HG03097 (cell line): ENCODE measurements at regions not wholly inside any gene's neighbourhood (a gene's known extent, or its start where the extent isn't known, plus 50 kb on each side); places are given as distances from the start of the nearest gene placed in this dataset.
"Not testable (repeated sequence)": the region's sequence is repeated elsewhere in the genome, so short reads cannot be mapped to it uniquely, and the experiment has no call there.

Experiments used
- ATAC-seq: cut with Tn5 transposase; IDR thresholded peaks from one replicate; pipeline ENCODE4 v1.9.1; 2021; ENCODE audit not compliant: unreplicated experiment, low FRiP score

DNA sequence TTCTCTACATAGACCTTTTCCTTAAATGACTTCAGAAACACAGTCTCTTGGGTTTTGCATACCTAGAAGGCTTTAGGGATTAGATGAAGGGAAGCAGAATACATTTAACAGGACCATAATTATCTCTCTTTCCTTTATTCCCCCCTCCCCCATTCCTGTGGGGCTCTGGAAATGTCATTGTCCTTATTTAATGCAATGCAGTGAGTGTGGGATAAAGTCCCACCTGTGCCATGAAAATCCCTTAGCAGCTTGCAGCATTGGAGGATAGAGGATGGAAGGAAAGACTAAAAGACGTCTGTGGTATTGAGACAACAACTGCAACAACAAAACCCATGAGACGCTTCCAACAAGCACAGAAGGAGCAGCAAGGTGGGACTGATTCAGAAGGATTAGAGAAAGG is 117.8 kb upstream of the DCC start:
- ATAC-seq: no peak

GRCh38 chr18:52227536-52227935 is 112.5 kb upstream of the DCC start:
- ATAC-seq: no peak

DNA sequence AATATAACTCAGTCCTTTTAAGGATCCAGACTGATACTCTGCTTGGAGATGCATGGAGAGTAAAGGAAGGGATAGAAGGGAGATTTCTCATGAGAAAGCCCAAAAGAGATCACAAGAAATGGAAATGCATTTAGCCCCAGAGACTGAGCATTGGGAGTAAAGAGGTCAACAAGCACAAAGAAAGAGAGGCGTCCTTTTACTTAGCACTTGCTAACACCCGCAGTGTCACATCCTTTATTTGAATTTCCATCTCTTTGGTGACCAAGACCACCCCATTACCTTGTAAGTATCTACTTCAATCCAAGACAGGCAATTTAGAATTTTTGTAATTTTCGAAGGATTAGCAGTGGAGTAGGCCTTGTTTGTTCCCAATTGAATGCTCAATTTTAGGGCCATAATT is 111.8 kb upstream of the DCC start:
- no peak for ATAC-seq

DNA sequence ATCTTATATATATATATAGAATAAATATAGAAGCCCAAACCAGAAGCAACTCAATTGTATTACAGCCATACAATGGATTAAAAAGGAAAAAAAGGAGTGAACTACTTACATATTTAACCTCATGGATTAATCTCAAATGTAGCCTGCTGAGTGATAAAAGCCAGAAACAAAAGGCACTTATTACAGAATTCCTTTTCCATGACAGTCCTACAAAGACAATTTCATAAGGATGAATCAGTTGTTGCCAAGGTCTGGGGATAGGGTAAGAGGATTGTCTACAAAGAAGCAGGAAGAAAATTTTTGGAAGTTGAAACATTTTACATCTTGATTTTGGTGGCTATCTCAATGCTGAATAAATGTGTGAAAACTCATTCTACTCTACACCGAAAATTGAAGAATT is 103.9 kb upstream of the DCC start:
- ATAC-seq: no peak

DNA sequence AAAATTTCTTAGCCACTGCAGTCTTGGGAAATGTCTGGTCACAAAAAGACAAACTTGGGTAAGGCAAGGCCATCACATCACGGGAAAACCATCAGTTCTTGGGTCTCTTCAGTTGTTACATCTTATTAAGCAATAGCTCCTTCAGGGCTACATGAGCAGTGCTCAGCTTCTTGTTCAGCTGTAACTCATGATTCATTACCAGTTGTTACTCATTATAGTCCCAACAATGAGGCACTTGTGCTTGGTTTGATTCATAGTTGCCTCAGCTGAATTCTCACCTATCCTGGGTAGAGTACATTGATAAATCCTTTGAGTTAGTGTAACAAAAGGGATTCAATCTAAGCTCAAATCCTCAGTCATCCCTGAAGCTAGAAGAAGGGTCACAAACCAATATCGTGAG is 102.4 kb upstream of the DCC start:
- no peak for ATAC-seq

DNA sequence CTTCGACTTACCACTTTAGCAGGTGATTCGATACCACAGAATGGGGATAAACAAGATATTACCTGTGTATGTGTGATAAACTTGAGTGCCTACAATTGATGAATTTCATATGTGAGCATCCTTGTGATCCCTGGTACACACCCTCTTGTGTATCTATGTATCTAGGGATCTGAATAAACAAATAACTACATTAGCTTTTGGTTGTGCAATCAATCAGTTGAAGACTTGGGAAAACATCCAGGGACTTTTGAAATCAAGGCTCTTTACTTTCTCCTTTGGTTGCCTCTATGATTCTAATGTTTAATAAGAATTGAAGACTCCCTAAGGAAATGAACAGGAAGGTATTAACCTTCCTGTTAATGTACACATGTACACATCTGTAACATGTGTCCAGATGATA is 97.3 kb upstream of the DCC start:
- ATAC-seq: no peak

DNA sequence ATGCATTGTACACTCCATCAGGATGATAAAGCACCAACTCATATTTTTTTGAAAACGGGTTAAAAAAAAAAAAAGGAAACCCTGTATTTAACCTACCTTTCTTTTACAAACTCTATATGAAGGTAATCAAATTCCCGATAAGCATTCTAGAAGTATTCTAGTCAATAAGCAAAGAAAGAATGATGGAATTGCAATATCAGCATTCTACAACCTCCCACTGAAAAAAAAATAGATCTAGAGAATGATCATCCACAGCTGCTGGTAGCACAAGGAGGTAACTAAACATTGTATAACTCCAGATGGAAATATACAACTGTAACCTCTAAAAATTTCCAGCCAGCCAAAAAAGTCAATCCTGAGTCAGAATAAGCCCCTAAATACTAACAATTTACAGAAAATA is 95.3 kb upstream of the DCC start:
- ATAC-seq: no peak

DNA sequence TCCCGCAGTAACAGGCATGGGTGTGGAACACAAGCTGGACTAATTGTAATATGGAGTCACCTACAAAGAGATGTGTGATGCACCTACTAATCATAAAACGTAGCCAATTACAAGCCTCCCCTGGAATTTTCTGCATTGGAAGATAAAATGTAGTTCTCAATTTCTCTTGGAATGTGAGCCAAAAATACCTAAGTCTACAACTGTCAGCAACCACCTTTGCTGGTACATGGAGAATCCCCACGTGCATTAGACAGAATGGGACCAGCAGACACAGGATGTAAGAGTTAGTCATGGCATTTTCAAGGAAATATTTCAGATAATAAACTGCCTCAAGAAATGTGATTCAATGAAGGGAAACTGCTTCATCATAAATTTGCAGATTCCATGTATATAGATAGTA is 85.6 kb upstream of the DCC start:
- ATAC-seq: no peak

DNA sequence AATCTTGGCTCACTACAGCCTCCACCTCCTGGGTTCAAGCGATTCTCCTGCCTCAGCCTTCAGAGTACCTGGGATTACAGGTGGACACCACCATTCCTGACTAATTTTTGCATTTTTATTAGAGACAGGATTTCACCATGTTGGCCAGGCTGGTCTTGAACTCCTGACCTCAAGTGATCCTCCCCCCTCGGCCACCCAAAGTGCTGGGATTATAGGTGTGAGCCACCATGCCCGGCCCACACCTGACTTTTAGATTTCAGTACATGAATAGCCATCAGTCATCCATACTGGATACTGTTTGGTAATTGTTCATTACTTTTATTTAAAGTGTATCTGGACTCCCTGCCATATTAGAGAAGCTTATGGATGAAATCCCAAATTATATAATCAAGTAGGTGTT is 82.6 kb upstream of the DCC start:
- not testable (repeated sequence) for ATAC-seq

- no peak for ATAC-seq
Measured at GRCh38 chr18:52275817-52276216, 64.2 kb upstream of the DCC start.

DNA sequence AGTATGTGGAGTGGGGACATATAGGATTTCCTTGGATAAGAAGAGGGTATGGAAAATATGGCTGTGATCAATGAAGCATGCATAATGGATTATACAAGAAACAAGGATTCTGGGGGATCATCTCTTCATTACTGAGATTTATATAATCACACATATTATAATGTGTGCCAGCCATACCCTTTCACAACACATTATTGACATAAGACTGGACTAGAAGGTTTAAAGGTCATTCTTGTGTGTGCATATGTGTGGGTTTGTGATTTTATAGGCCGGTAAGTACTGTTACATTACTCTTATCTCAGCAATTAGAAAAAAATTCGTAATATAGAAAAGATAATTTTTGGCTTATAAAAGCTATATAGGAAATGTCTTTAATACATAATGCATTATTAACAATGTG is 62.2 kb upstream of the DCC start:
- ATAC-seq: no peak

- ATAC-seq: no peak
Measured at GRCh38 chr18:52278191-52278590, 61.8 kb upstream of the DCC start.

DNA sequence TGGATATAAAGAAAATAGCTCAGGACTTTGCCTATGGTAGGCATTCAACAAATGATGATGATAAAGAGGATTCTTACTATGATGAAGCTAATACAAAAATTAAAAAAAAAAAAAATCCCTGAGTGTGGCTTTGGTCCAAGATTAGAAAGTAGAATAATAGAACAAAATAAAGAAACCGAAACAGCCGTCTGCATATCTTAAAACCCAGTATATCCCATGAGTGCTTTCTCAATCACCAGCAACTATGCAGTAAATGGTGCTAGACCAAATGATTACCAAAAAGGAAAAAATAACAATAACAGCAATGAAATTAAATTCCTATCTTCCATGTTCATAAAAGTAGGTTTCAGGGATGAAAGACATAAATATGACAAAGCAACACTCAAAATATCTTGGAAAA is 59.3 kb upstream of the DCC start:
- no peak for ATAC-seq

DNA sequence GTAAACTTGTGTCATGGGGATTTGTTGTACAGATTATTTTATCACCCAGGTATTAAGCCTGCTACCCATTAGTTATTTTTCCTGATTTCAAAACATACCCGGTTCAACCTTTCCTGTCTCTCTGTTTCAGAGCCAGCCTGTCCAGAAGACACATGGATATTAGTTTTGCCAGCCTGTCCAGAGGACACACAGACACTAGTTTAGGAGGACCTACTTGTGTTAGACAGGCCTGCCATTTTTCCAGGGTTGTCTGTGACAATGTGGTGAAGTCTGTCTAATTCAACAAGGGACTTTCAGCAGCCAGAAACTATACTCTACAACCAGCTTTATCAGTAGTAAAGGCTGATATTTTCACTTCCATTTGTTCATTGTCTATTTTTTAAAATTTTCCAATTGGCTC is 56.1 kb upstream of the DCC start:
- ATAC-seq: no peak

- no peak for ATAC-seq
Measured at GRCh38 chr18:52286675-52287074, 53.3 kb upstream of the DCC start.

DNA sequence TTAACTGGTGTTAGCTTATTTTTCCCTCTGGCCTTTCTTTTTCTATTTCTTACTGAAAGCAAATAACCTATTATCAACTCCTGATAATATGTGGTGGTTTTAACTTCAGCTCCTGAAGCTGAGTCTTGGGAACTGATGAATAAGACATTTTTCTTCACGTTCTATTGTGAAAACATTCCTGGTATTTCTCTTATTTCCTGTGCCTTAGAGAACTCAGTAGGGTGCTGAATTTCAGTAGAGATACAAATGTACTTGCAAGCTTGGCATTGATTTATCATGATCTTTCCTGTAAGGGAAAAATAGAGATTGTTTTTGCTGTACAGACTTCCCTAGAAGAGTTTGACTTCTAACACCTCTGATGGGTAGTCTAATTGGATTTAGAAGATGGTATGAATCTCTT is 52.8 kb upstream of the DCC start:
- ATAC-seq: no peak

DNA sequence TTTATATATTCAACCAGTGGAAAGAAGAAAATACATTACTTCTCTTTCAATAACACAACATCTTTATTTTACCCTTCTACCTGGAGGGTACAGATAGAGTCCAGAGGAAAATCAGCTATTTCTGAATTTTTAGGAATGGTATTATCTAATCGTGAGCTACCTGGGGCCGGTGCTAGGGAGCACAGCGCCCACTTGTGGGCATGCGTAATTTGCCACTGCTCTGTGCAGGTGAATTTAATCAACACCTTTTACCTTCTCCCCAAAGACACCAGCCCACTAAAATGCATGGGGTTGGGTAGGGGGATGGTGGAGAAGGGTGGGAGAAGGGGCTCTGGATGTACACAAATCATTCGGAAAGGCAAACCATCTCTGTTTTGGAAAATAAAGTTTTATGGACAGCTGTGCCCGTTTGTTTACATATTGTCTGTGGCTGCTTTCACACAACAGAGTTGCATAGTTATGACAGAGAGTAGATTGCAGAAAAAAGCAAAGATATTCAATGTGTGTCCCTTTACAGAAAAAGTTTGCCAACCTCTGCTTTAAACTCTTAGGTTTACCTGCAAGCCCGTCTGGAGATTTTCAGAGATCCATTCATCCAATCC is 51.5 kb upstream of the DCC start:
- no peak for ATAC-seq

DNA sequence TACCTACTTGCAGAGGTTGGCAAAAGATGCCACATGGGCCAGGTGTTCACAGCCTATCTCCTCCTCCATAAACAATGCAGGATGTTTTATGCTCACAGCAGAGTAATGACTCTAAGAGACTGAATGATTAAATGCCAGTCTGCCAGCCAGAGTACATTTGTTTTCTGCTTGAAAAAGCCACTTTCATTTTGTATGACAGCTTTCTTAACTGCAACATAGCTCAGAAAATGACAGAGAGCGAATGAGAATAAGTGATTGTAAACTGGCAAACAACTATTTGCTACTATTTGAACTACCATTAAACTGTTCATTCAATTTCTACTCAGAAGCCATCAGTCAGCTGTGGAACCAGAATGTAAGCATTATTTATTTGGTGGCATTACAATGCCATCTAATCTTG is 50.6 kb upstream of the DCC start:
- ATAC-seq: no peak
